ENCODE measurements at regions not wholly inside any gene's neighbourhood (a gene's known extent, or its start where the extent isn't known, plus 50 kb on each side); places are given as distances from the start of the nearest gene placed in this dataset.

DNA sequence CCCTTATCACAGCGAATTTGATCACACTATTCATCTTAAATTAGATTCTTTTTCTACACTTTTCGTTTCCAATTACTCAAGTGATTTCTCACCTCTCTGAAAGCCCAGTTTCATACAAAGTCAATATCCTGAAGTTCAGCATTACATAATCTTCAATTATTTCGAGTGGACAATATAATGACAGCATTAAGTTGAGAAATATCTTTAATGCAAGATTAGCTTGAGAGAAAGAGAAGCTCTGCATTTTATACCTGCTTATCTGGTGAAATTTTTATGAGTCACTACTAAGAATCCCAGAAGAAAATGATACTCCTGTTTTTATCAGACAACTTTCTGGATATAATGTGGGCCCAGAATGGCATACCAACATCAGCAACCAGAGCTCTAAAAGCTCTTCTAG, 509.6 kb downstream of the KCNJ2 start:
- no peak for DNase-seq
- Mint-ChIP-seq H3K27ac (no peak overlapping the region), H3K9me3 (ENCODE audit: insufficient read depth) (no peaks in the 10 kb centered on the region), H3K4me3 (no peak overlapping the region), H3K27me3 (no peaks in the 10 kb centered on the region), H3K4me1 (no peaks in the 10 kb centered on the region)
- no peak overlapping the region for H3K27ac ChIP-seq (ENCODE audit: low read length in 2 of 2)
- H3K4me1 ChIP-seq (ENCODE audit: control insufficient read depth in 2 of 2, insufficient read depth in 2 of 2, low read length in 2 of 2), result no peaks in the 10 kb centered on the region
- no peak for ATAC-seq (ENCODE audit: low read depth)
- H3K79me2 ChIP-seq (ENCODE audit: control insufficient read depth, insufficient read depth, low read length), result no peaks in the 10 kb centered on the region
- intact Hi-C loops (cut with micrococcal nuclease), result no loop called here
- H2AFZ ChIP-seq (ENCODE audit: insufficient read depth, low read depth, low read length, poor library complexity, severe bottlenecking), result no peak overlapping the region
- 100% methylated on average over 1 of the region's 3 CpGs for WGBS (ENCODE audit: insufficient coverage)
- no peak overlapping the region for H3K9ac ChIP-seq (ENCODE audit: low read length)
- no peaks in the 10 kb centered on the region for H3K36me3 ChIP-seq (replicated peaks in 1 of 2; ENCODE audit: control extremely low read depth in 1 of 2, control insufficient read depth in 1 of 2, extremely low read depth in 1 of 2, insufficient read depth in 2 of 2, low read length in 1 of 2)
- no peaks in the 10 kb centered on the region for H3K9me3 ChIP-seq (ENCODE audit: control extremely low read depth in 1 of 3, control insufficient read depth in 2 of 3, insufficient read depth in 1 of 3, low read length in 2 of 3)
- no peaks in the 10 kb centered on the region for H3K27me3 ChIP-seq (replicated peaks in 1 of 4; ENCODE audit: control extremely low read depth in 1 of 4, control insufficient read depth in 3 of 4, insufficient read depth in 4 of 4, low read length in 3 of 4)
- ChIA-PET CTCF (no interaction called here), POLR2A (no interaction called here)
- no peaks in the 10 kb centered on the region for H4K20me1 ChIP-seq (ENCODE audit: control insufficient read depth, insufficient read depth, low read length, poor library complexity, severe bottlenecking)
- H3K4me3 ChIP-seq (ENCODE audit: control extremely low read depth in 1 of 5, extremely low read depth in 1 of 5, insufficient read depth in 1 of 5, low read depth in 2 of 5, low read length in 4 of 5), result no peak overlapping the region
- H3K4me2 ChIP-seq (replicated peaks; ENCODE audit: low read depth, low read length, poor library complexity, severe bottlenecking), result no peak overlapping the region
- TF ChIP-seq, protein P1, sequence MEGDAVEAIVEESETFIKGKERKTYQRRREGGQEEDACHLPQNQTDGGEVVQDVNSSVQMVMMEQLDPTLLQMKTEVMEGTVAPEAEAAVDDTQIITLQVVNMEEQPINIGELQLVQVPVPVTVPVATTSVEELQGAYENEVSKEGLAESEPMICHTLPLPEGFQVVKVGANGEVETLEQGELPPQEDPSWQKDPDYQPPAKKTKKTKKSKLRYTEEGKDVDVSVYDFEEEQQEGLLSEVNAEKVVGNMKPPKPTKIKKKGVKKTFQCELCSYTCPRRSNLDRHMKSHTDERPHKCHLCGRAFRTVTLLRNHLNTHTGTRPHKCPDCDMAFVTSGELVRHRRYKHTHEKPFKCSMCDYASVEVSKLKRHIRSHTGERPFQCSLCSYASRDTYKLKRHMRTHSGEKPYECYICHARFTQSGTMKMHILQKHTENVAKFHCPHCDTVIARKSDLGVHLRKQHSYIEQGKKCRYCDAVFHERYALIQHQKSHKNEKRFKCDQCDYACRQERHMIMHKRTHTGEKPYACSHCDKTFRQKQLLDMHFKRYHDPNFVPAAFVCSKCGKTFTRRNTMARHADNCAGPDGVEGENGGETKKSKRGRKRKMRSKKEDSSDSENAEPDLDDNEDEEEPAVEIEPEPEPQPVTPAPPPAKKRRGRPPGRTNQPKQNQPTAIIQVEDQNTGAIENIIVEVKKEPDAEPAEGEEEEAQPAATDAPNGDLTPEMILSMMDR (IDR thresholded peaks at IDR 0.05), result no peak
- no peak for TF ChIP-seq EZH2 (IDR thresholded peaks at IDR 0.05; ENCODE audit: borderline replicate concordance, insufficient read depth, low read depth, low read length, poor library complexity, severe bottlenecking)

- TF ChIP-seq, protein P1 (IDR thresholded peaks at IDR 0.05), result no peak
- TF ChIP-seq EZH2 (IDR thresholded peaks at IDR 0.05; ENCODE audit: borderline replicate concordance, insufficient read depth, low read depth, low read length, poor library complexity, severe bottlenecking), result no peak
- H3K4me1 ChIP-seq (ENCODE audit: control insufficient read depth in 2 of 2, insufficient read depth in 2 of 2, low read length in 2 of 2), result no peaks in the 10 kb centered on the region
- H3K4me2 ChIP-seq (replicated peaks; ENCODE audit: low read depth, low read length, poor library complexity, severe bottlenecking), result no peak overlapping the region
- Mint-ChIP-seq H3K4me1 (no peaks in the 10 kb centered on the region), H3K9me3 (ENCODE audit: insufficient read depth) (no peaks in the 10 kb centered on the region), H3K27me3 (no peaks in the 10 kb centered on the region), H3K27ac (no peak overlapping the region), H3K4me3 (no peak overlapping the region)
- no peak for DNase-seq
- H3K9ac ChIP-seq (ENCODE audit: low read length), result no peak overlapping the region
- no peak overlapping the region for H3K27ac ChIP-seq (ENCODE audit: low read length in 2 of 2)
- 100% methylated on average over 2 of the region's 4 CpGs for WGBS (ENCODE audit: insufficient coverage)
- ATAC-seq (ENCODE audit: low read depth), result no peak
- CTCF ChIA-PET, result no interaction called here
- H2AFZ ChIP-seq (ENCODE audit: insufficient read depth, low read depth, low read length, poor library complexity, severe bottlenecking), result no peak overlapping the region
- no peaks in the 10 kb centered on the region for H3K9me3 ChIP-seq (ENCODE audit: control extremely low read depth in 1 of 3, control insufficient read depth in 2 of 3, insufficient read depth in 1 of 3, low read length in 2 of 3)
- intact Hi-C loops (cut with micrococcal nuclease), result no loop called here
- H3K79me2 ChIP-seq (ENCODE audit: control insufficient read depth, insufficient read depth, low read length), result no peaks in the 10 kb centered on the region
- no peaks in the 10 kb centered on the region for H3K27me3 ChIP-seq (replicated peaks in 1 of 4; ENCODE audit: control extremely low read depth in 1 of 4, control insufficient read depth in 3 of 4, insufficient read depth in 4 of 4, low read length in 3 of 4)
- POLR2A ChIA-PET, result no interaction called here
- H4K20me1 ChIP-seq (ENCODE audit: control insufficient read depth, insufficient read depth, low read length, poor library complexity, severe bottlenecking), result no peaks in the 10 kb centered on the region
- no peak overlapping the region for H3K4me3 ChIP-seq (ENCODE audit: control extremely low read depth in 1 of 5, extremely low read depth in 1 of 5, insufficient read depth in 1 of 5, low read depth in 2 of 5, low read length in 4 of 5)
- H3K36me3 ChIP-seq (replicated peaks in 1 of 2; ENCODE audit: control extremely low read depth in 1 of 2, control insufficient read depth in 1 of 2, extremely low read depth in 1 of 2, insufficient read depth in 2 of 2, low read length in 1 of 2), result no peaks in the 10 kb centered on the region
These were observed 514.6 kb downstream of the KCNJ2 start for GRCh38 chr17:70683936-70684335.

Data from B cell (primary cell).